ENCODE measurements at regions not wholly inside any gene's neighbourhood (a gene's known extent, or its start where the extent isn't known, plus 50 kb on each side); places are given as distances from the start of the nearest gene placed in this dataset.

DNA sequence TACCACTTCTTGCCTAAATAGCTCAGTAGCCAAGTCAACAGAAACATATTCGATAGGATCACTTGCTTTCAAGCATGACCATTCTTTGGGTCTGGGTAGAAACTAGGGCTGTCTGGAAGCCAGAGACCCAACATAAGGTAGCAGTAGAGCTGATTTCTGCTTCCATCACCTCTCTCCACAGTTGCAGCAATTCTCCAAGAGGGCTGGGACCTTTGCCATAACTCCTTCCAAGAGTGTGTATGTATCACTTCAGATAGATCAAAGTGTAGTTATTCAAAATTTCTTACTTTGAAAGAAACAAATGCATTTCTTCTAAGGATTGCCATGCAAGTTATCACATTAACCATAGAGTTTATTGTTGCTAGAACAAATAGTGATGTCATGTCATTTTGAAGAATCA is 172.0 kb upstream of the GALNT5 start:
- Histone ChIP-seq H3K9me1 (replicated peaks; ENCODE audit: control insufficient read depth, extremely low read depth, insufficient read depth, low read length) (no peaks in the 10 kb centered on the region), H2AFZ (ENCODE audit: low read depth, low read length) (no peak overlapping the region), H3K4me2 (ENCODE audit: insufficient read depth, low read length) (no peak overlapping the region), H3K27ac (ENCODE audit: insufficient read depth, low read depth, low read length) (no peak overlapping the region), H3K27me3 (ENCODE audit: control insufficient read depth in 2 of 2, insufficient read depth in 2 of 2, low read length in 2 of 2) (peaks cover 1 to 5% of the 10 kb centered on the region in 2 experiments), H3K4me3 (replicated peaks in 1 of 3; ENCODE audit: insufficient read depth in 1 of 3, low read depth in 1 of 3, low read length in 3 of 3) (no peak overlapping the region), H3K9ac (replicated peaks; ENCODE audit: extremely low read depth, insufficient read depth, low read length) (no peak overlapping the region), H4K20me1 (replicated peaks; ENCODE audit: control insufficient read depth, extremely low read depth, insufficient read depth, low read length) (no peaks in the 10 kb centered on the region), H3K36me3 (ENCODE audit: control insufficient read depth in 2 of 2, extremely low read depth in 1 of 2, insufficient read depth in 2 of 2, low read length in 2 of 2) (no peaks in the 10 kb centered on the region), H3K9me3 (replicated peaks; ENCODE audit: control insufficient read depth, insufficient read depth, low read length) (no peaks in the 10 kb centered on the region), H3K4me1 (ENCODE audit: control insufficient read depth, extremely low read depth, insufficient read depth, low read length) (no peaks in the 10 kb centered on the region), H3K79me2 (ENCODE audit: control insufficient read depth, insufficient read depth, low read length) (no peaks in the 10 kb centered on the region)
- intact Hi-C loops (cut with micrococcal nuclease): no loop called here
- ChIA-PET CTCF (interaction anchor here (0.9 to 1.3 kb wide), 3 partner anchors 9 to 29 kb away, joined by 3 read pairs; no protein-coding TSS in a partner anchor), POLR2A (no interaction called here)
- no peak for FAIRE-seq
- BruUV-seq (replicated peaks): no TSS peak
- TF ChIP-seq MAX (IDR thresholded peaks at IDR 0.05; ENCODE audit: insufficient read depth, insufficient read length) (no peak), JUN (IDR thresholded peaks at IDR 0.05; ENCODE audit: borderline replicate concordance, insufficient read depth, insufficient read length, low read depth) (no peak), EZH2 (IDR thresholded peaks at IDR 0.05; ENCODE audit: borderline replicate concordance, low read depth, low read length, severe bottlenecking) (no peak), POLR2AphosphoS5 (IDR thresholded peaks at IDR 0.05; ENCODE audit: insufficient read depth, low read depth, low read length) (no peak), FOS (IDR thresholded peaks at IDR 0.05; ENCODE audit: borderline replicate concordance, insufficient read depth, low read length) (no peak), POLR2A (IDR thresholded peaks at IDR 0.05; ENCODE audit: low read depth, low read length) (no peak), GATA2 (IDR thresholded peaks at IDR 0.05; ENCODE audit: insufficient read depth, insufficient read length, low read depth, low read length) (no peak)
- TF ChIP-seq, protein P1, sequence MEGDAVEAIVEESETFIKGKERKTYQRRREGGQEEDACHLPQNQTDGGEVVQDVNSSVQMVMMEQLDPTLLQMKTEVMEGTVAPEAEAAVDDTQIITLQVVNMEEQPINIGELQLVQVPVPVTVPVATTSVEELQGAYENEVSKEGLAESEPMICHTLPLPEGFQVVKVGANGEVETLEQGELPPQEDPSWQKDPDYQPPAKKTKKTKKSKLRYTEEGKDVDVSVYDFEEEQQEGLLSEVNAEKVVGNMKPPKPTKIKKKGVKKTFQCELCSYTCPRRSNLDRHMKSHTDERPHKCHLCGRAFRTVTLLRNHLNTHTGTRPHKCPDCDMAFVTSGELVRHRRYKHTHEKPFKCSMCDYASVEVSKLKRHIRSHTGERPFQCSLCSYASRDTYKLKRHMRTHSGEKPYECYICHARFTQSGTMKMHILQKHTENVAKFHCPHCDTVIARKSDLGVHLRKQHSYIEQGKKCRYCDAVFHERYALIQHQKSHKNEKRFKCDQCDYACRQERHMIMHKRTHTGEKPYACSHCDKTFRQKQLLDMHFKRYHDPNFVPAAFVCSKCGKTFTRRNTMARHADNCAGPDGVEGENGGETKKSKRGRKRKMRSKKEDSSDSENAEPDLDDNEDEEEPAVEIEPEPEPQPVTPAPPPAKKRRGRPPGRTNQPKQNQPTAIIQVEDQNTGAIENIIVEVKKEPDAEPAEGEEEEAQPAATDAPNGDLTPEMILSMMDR (IDR thresholded peaks at IDR 0.05; ENCODE audit: extremely low read depth in 1 of 2, insufficient read depth in 1 of 2, low read depth in 1 of 2, low read length in 2 of 2): no peak
- dilution Hi-C loops (cut with MboI; ENCODE audit: extremely low pct_ligation_motif_present, low sequenced_read_pairs): no loop called here
- no peak for DNase-seq (ENCODE audit: low read depth, low spot score)

Data from endothelial cell of umbilical vein (primary cell).